Body of pancreas (tissue), 4 donors: ENCODE measurements at regions not wholly inside any gene's neighbourhood (a gene's known extent, or its start where the extent isn't known, plus 50 kb on each side); places are given as distances from the start of the nearest gene placed in this dataset.

ENCODE experiments used
- POLR2A ChIP-seq, 3 donors: fragments of 450-650 bp; IDR thresholded peaks; one replicate each; pipeline ENCODE4 v1.6.1; 2016; ENCODE audit warnings: antibody characterized with exemption in 3 of 3, mild to moderate bottlenecking in 2 of 3
- TF ChIP-seq, protein P1 (sequence below), 7 experiments: fragments of 450-650 bp in 4 of 7; fragments of 200-600 bp in 3 of 7; sonication (generic) in 3 of 7; IDR thresholded peaks; one replicate each; pipeline ENCODE4 v1.5.1; 2016 to 2019; ENCODE audit warnings: antibody characterized with exemption in 7 of 7

DNA sequence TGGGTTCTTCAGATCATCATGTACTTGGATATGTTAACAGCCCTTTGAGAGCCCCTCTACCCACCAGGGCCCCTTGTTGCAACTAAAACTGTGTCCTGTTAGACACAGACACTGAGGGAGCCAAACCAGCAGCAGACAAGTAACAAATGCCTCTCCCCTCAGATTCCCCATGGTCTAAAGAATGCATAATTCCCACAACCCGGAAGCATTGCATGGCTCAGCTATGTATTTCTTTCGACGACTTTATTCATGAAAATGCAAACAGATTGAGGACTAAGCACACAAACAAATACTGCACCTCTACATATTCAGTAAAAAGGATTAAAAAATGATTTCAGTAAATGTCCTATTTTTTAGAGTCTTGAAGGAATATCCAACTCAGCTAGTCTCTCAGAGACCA lies 70.1 kb upstream of the HECW1 start:
- TF ChIP-seq, protein P1, sequence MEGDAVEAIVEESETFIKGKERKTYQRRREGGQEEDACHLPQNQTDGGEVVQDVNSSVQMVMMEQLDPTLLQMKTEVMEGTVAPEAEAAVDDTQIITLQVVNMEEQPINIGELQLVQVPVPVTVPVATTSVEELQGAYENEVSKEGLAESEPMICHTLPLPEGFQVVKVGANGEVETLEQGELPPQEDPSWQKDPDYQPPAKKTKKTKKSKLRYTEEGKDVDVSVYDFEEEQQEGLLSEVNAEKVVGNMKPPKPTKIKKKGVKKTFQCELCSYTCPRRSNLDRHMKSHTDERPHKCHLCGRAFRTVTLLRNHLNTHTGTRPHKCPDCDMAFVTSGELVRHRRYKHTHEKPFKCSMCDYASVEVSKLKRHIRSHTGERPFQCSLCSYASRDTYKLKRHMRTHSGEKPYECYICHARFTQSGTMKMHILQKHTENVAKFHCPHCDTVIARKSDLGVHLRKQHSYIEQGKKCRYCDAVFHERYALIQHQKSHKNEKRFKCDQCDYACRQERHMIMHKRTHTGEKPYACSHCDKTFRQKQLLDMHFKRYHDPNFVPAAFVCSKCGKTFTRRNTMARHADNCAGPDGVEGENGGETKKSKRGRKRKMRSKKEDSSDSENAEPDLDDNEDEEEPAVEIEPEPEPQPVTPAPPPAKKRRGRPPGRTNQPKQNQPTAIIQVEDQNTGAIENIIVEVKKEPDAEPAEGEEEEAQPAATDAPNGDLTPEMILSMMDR (IDR thresholded peaks at IDR 0.05), result no peak
- TF ChIP-seq POLR2A (IDR thresholded peaks at IDR 0.05), result no peak
